Mesendoderm (in vitro differentiated cells): ENCODE measurements at regions not wholly inside any gene's neighbourhood (a gene's known extent, or its start where the extent isn't known, plus 50 kb on each side); places are given as distances from the start of the nearest gene placed in this dataset.

Source experiments
- DNase-seq: peaks from one replicate; pipeline ENCODE4 v3.0.0; 2013
- H2AK5ac ChIP-seq: 2 replicates; pipeline ENCODE4 v1.6.1; 2013; ENCODE audit warnings: low read length, inconsistent platforms
- H2BK120ac ChIP-seq: 2 replicates; pipeline ENCODE4 v1.6.1; 2013; ENCODE audit warnings: low read depth, mild to moderate bottlenecking, low read length, moderate library complexity, mixed read lengths
- H2BK15ac ChIP-seq: replicated peaks from 2 replicates; pipeline ENCODE4 v1.6.1; 2013; ENCODE audit warnings: low read depth, mild to moderate bottlenecking, moderate library complexity
- H2BK5ac ChIP-seq: 2 replicates; pipeline ENCODE4 v1.6.1; 2013; ENCODE audit warnings: low read length, inconsistent platforms
- H3K18ac ChIP-seq: 2 replicates; pipeline ENCODE4 v1.6.1; 2013; ENCODE audit warnings: mild to moderate bottlenecking, low read length, mixed read lengths
- H3K23ac ChIP-seq: one replicate; pipeline ENCODE4 v1.6.1; 2013; ENCODE audit warnings: low read length
- H3K27ac ChIP-seq: 2 replicates; pipeline ENCODE4 v1.5.1; 2013; ENCODE audit warnings: low read depth, mild to moderate bottlenecking, inconsistent platforms, low read length, moderate library complexity
- H3K27me3 ChIP-seq: 2 replicates; pipeline ENCODE4 v1.6.1; 2013; ENCODE audit warnings: low read length, control low read depth, mild to moderate bottlenecking, inconsistent platforms; ENCODE audit not compliant: insufficient read depth, poor library complexity
- H3K36me3 ChIP-seq: 2 replicates; pipeline ENCODE4 v1.6.1; 2013; ENCODE audit warnings: low read length, inconsistent platforms; ENCODE audit not compliant: control insufficient read depth, insufficient read depth
- H3K4ac ChIP-seq: one replicate; pipeline ENCODE4 v1.6.1; 2013; ENCODE audit warnings: low read depth, mild to moderate bottlenecking, low read length, moderate library complexity
- H3K4me1 ChIP-seq: 2 replicates; pipeline ENCODE4 v1.6.1; 2013; ENCODE audit warnings: low read depth, low read length, inconsistent platforms; ENCODE audit not compliant: control insufficient read depth
- H3K4me2 ChIP-seq: 2 replicates; pipeline ENCODE4 v1.6.1; 2013; ENCODE audit warnings: low read length
- H3K4me3 ChIP-seq: 2 replicates; pipeline ENCODE4 v1.5.1; 2013; ENCODE audit warnings: mild to moderate bottlenecking, low read length
- H3K56ac ChIP-seq: one replicate; pipeline ENCODE4 v1.6.1; 2013; ENCODE audit warnings: low read length
- H3K79me1 ChIP-seq: 2 replicates; pipeline ENCODE4 v1.6.1; 2013; ENCODE audit warnings: low read length, inconsistent platforms
- H3K79me2 ChIP-seq: 2 replicates; pipeline ENCODE4 v1.6.1; 2013; ENCODE audit warnings: mild to moderate bottlenecking, low read length; ENCODE audit not compliant: control insufficient read depth, insufficient read depth
- H3K9ac ChIP-seq: 2 replicates; pipeline ENCODE4 v1.6.1; 2013; ENCODE audit warnings: low read length, inconsistent platforms
- H4K5ac ChIP-seq: one replicate; pipeline ENCODE4 v1.6.1; 2013; ENCODE audit warnings: low read length
- H4K8ac ChIP-seq: one replicate; pipeline ENCODE4 v1.6.1; 2013; ENCODE audit warnings: low read depth, mild to moderate bottlenecking, control low read depth, low read length, moderate library complexity
- whole genome bisulfite sequencing: extraction: QIAGEN DNeasy Blood & Tissue Kit; methylation state at CpG from one replicate; pipeline ENCODE4 v1.1.7; 2013; ENCODE audit warnings: low lambda C conversion rate, missing lambda C conversion rate; ENCODE audit not compliant: insufficient coverage; ENCODE audit errors: extremely low coverage; 5-methylcytosine and 5-hydroxymethylcytosine counted together

GRCh38 chr4:18403327-18403726, 381.8 kb upstream of the LCORL start:
- WGBS, result no CpG with 5 or more reads among the region's 3 CpGs
- H2BK120ac ChIP-seq, result no peak overlapping the region
- no peak overlapping the region for H2AK5ac ChIP-seq
- no peaks in the 10 kb centered on the region for H3K79me2 ChIP-seq
- no peaks in the 10 kb centered on the region for H3K4me1 ChIP-seq
- no peak overlapping the region for H3K4me2 ChIP-seq
- H3K79me1 ChIP-seq, result no peaks in the 10 kb centered on the region
- H3K36me3 ChIP-seq, result no peaks in the 10 kb centered on the region
- no peak for DNase-seq
- H3K4me3 ChIP-seq, result no peak overlapping the region
- H3K18ac ChIP-seq, result no peak overlapping the region
- H3K9ac ChIP-seq, result no peak overlapping the region
- H3K4ac ChIP-seq, result no peak overlapping the region
- H2BK15ac ChIP-seq, result no peak overlapping the region
- H3K23ac ChIP-seq, result no peak overlapping the region
- H3K27ac ChIP-seq, result no peak overlapping the region
- H4K5ac ChIP-seq, result no peak overlapping the region
- no peak overlapping the region for H3K56ac ChIP-seq
- no peak overlapping the region for H2BK5ac ChIP-seq
- no peak overlapping the region for H4K8ac ChIP-seq
- no peaks in the 10 kb centered on the region for H3K27me3 ChIP-seq

DNA sequence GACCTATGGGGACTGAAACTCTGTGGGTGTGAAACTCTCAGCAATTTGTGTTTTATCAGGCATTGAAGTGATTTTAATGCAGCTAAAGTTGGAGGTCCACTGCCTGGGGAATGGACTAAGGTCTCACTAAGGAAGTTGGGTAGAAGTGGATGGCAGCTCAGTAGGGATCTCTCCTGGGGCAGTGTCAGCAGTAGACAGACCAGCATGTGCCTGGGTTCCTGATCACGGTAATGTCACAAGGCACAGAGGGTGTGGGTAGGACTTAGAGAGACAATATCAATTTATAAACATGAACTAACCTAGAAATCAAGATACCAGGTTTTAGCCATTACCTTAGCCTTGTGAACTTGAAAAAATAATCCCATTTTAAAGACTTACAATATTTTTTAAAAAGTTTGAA, 380.3 kb upstream of the LCORL start:
- no peak overlapping the region for H3K56ac ChIP-seq
- no peak overlapping the region for H2BK120ac ChIP-seq
- no peaks in the 10 kb centered on the region for H3K4me1 ChIP-seq
- H4K5ac ChIP-seq, result no peak overlapping the region
- H3K27ac ChIP-seq, result no peak overlapping the region
- no peaks in the 10 kb centered on the region for H3K36me3 ChIP-seq
- no peak overlapping the region for H2BK15ac ChIP-seq
- no peak overlapping the region for H4K8ac ChIP-seq
- H2AK5ac ChIP-seq, result no peak overlapping the region
- H3K79me2 ChIP-seq, result no peaks in the 10 kb centered on the region
- no peak for DNase-seq
- H3K23ac ChIP-seq, result no peak overlapping the region
- H3K4me3 ChIP-seq, result no peak overlapping the region
- H3K27me3 ChIP-seq, result no peaks in the 10 kb centered on the region
- H3K9ac ChIP-seq, result no peak overlapping the region
- no peaks in the 10 kb centered on the region for H3K79me1 ChIP-seq
- H3K18ac ChIP-seq, result no peak overlapping the region
- no peak overlapping the region for H3K4ac ChIP-seq
- no peak overlapping the region for H3K4me2 ChIP-seq
- no peak overlapping the region for H2BK5ac ChIP-seq
- WGBS, result no CpG with 5 or more reads among the region's 1 CpG

GRCh38 chr4:18401425-18401824, 379.9 kb upstream of the LCORL start:
- DNase-seq, result no peak
- H3K36me3 ChIP-seq, result no peaks in the 10 kb centered on the region
- H3K27ac ChIP-seq, result no peak overlapping the region
- H2BK120ac ChIP-seq, result no peak overlapping the region
- no peak overlapping the region for H2BK5ac ChIP-seq
- no peaks in the 10 kb centered on the region for H3K79me1 ChIP-seq
- H3K4me2 ChIP-seq, result no peak overlapping the region
- H3K56ac ChIP-seq, result no peak overlapping the region
- no peaks in the 10 kb centered on the region for H3K4me1 ChIP-seq
- no peak overlapping the region for H4K5ac ChIP-seq
- H2BK15ac ChIP-seq, result no peak overlapping the region
- H3K4ac ChIP-seq, result no peak overlapping the region
- no CpG with 5 or more reads among the region's 2 CpGs for WGBS
- H3K79me2 ChIP-seq, result no peaks in the 10 kb centered on the region
- no peak overlapping the region for H2AK5ac ChIP-seq
- no peak overlapping the region for H3K9ac ChIP-seq
- H3K18ac ChIP-seq, result no peak overlapping the region
- no peak overlapping the region for H4K8ac ChIP-seq
- no peaks in the 10 kb centered on the region for H3K27me3 ChIP-seq
- no peak overlapping the region for H3K4me3 ChIP-seq
- H3K23ac ChIP-seq, result no peak overlapping the region

DNA sequence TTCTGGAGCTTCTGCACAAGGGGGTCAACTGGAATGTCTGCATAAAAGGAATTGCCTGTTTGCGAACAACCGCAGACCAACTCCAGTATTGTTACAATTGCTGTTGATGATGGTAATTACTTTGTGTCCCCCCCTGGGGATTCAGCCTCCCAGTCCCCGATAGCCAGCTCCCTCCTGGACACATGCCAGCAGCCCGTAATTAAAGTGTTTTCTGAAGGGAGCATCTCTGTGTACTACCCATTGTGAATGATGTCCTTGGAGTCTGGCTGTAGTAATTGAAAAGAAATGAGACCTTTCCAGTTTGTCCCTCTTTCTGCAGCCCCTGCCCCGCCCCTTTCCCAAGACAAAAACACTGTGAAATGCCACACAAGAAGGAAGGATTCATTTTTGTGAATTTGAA, 377.1 kb upstream of the LCORL start:
- no peak overlapping the region for H3K18ac ChIP-seq
- H2BK15ac ChIP-seq, result no peak overlapping the region
- no peak overlapping the region for H3K27ac ChIP-seq
- H3K79me2 ChIP-seq, result no peaks in the 10 kb centered on the region
- H4K8ac ChIP-seq, result no peak overlapping the region
- H3K27me3 ChIP-seq, result no peaks in the 10 kb centered on the region
- no peak overlapping the region for H3K56ac ChIP-seq
- H3K36me3 ChIP-seq, result no peaks in the 10 kb centered on the region
- no peak overlapping the region for H3K4me2 ChIP-seq
- no peaks in the 10 kb centered on the region for H3K4me1 ChIP-seq
- no peak overlapping the region for H3K9ac ChIP-seq
- H3K4me3 ChIP-seq, result no peak overlapping the region
- no CpG with 5 or more reads among the region's 5 CpGs for WGBS
- no peak overlapping the region for H3K4ac ChIP-seq
- no peak overlapping the region for H2AK5ac ChIP-seq
- H2BK120ac ChIP-seq, result no peak overlapping the region
- no peak overlapping the region for H4K5ac ChIP-seq
- H3K23ac ChIP-seq, result no peak overlapping the region
- H2BK5ac ChIP-seq, result no peak overlapping the region
- no peak for DNase-seq
- no peaks in the 10 kb centered on the region for H3K79me1 ChIP-seq

- Histone ChIP-seq H3K4me1 (no peaks in the 10 kb centered on the region), H3K27me3 (no peaks in the 10 kb centered on the region), H3K27ac (no peak overlapping the region), H2BK120ac (no peak overlapping the region), H3K56ac (no peak overlapping the region), H3K79me2 (no peaks in the 10 kb centered on the region), H2BK5ac (no peak overlapping the region), H4K8ac (no peak overlapping the region), H3K23ac (no peak overlapping the region), H3K79me1 (no peaks in the 10 kb centered on the region), H3K36me3 (no peaks in the 10 kb centered on the region), H3K4me3 (no peak overlapping the region), H4K5ac (no peak overlapping the region), H3K4ac (no peak overlapping the region), H3K18ac (no peak overlapping the region), H3K4me2 (no peak overlapping the region), H3K9ac (no peak overlapping the region), H2AK5ac (no peak overlapping the region), H2BK15ac (no peak overlapping the region)
- no CpG with 5 or more reads among the region's 5 CpGs for WGBS
- peak; percentile 3 for DNase-seq
Measured at GRCh38 chr4:18397681-18398390, 376.3 kb upstream of the LCORL start.

DNA sequence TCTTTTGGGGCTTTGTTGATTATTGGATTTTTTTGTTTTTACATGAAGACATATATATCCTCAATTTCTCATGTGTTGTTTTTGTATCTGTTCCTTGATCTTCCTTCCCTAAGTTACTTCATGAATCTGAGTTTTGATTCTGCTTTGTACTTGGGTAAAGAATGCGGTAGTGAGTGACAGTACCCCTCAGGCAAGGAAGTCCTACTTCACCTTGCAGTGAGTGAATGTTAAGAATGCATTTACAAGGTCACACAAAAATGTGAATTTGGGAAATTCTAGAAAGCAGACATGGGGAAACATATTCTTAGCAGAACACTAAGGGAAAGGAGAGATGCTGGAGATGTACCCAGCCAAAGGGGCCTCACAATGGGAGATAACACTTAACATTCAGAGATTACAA, 373.1 kb upstream of the LCORL start:
- H3K23ac ChIP-seq, result no peak overlapping the region
- H3K56ac ChIP-seq, result no peak overlapping the region
- no peak overlapping the region for H2AK5ac ChIP-seq
- H3K9ac ChIP-seq, result no peak overlapping the region
- peak; percentile 66 for DNase-seq
- H3K4ac ChIP-seq, result no peak overlapping the region
- WGBS, result no CpG with 5 or more reads among the region's 1 CpG
- H4K5ac ChIP-seq, result no peak overlapping the region
- no peak overlapping the region for H3K18ac ChIP-seq
- no peak overlapping the region for H3K4me2 ChIP-seq
- H2BK5ac ChIP-seq, result no peak overlapping the region
- no peak overlapping the region for H2BK15ac ChIP-seq
- no peaks in the 10 kb centered on the region for H3K27me3 ChIP-seq
- H4K8ac ChIP-seq, result no peak overlapping the region
- no peak overlapping the region for H3K27ac ChIP-seq
- no peaks in the 10 kb centered on the region for H3K36me3 ChIP-seq
- H2BK120ac ChIP-seq, result no peak overlapping the region
- no peaks in the 10 kb centered on the region for H3K4me1 ChIP-seq
- no peaks in the 10 kb centered on the region for H3K79me2 ChIP-seq
- H3K79me1 ChIP-seq, result no peaks in the 10 kb centered on the region
- no peak overlapping the region for H3K4me3 ChIP-seq
